A549 (cell line): ENCODE measurements at regions not wholly inside any gene's neighbourhood (a gene's known extent, or its start where the extent isn't known, plus 50 kb on each side); places are given as distances from the start of the nearest gene placed in this dataset.

Source experiments
- RAD21 ChIP-seq, 2 experiments: fragments of >200 bp in 1 of 2; sonication (Bioruptor Twin) in 1 of 2; formaldehyde crosslinking in 1 of 2; IDR thresholded peaks in 1 of 2; conservative IDR thresholded peaks in 1 of 2; 2 replicates in 1 of 2; 3 replicates in 1 of 2; pipeline ENCODE4 v1.6.1; 2012 to 2018; ENCODE audit warnings: inconsistent platforms in 1 of 2
- USF2 ChIP-seq: fragments of 450-650 bp; IDR thresholded peaks from 2 replicates; pipeline ENCODE4 v1.6.1; 2014; ENCODE audit warnings: antibody characterized with exemption

DNA sequence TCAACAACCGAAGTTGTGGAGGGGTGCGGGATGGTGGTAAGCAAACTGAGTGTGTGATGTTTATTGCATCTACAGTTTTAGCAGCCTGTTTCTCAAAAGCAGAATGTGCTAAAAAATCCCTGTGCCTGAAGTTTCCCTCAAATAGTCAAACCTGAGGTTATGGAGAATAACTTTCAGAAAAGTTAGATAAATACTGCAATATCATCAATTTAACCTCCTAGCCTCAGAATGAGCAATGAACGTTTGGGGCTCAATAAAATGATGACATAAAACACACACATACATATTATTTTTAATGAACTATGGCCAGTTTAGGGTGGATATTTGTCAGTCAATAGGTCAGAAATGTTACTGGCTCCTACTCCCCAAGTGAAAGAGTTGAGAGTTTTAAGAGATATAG lies 201.6 kb downstream of the SEMA6D start:
- TF ChIP-seq USF2, result no peak
- no peak for TF ChIP-seq RAD21 (conservative IDR thresholded peaks at IDR 0.05 in 1 of 2, IDR thresholded peaks at IDR 0.05 in 1 of 2)
